ENCODE measurements at regions not wholly inside any gene's neighbourhood (a gene's known extent, or its start where the extent isn't known, plus 50 kb on each side); places are given as distances from the start of the nearest gene placed in this dataset.
"Not testable (repeated sequence)": the region's sequence is repeated elsewhere in the genome, so short reads cannot be mapped to it uniquely, and the experiment has no call there.

DNA sequence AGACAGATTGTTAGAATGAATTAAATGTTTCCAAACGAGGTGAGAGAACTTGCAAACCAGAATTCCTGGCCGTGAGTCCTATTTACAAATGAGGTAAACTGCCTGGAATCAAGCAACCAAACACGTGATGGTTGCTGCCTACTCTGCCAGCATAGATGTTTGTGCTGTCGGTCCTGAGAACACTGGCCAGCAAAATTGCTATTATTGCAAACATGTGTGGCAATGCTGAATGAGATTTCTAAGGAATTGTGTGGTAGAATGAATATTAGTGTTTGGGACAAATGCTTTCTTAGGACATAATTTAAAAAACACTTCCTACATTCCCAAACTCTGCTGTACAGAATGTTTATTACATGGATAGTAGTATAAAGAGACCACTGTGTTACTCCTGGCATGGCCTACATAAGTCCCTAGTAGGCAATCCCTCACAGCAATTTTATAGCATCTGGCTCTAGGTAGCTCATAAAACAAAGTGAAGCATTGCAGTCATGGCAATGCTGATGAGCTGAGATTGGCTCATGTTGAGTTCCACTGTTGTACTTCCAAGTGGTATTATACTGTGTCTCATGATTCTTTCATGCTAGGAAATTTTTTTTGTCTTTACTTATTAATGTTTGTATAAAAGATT, 605.2 kb upstream of the EPHA5 start:
- DNase-seq (ENCODE audit: low spot score) = no peak
- intact Hi-C loops (cut with micrococcal nuclease; ENCODE audit: unreplicated experiment) = no loop called here
- POLR2A ChIA-PET (ENCODE audit: low non-redundant PET) = no interaction called here
- no peaks in the 10 kb centered on the region for H3K36me3 ChIP-seq (ENCODE audit: insufficient read depth, low read length, poor library complexity, severe bottlenecking)
- H3K27ac ChIP-seq (ENCODE audit: low read depth, low read length, poor library complexity, severe bottlenecking) = no peak overlapping the region
- H3K4me3 ChIP-seq (ENCODE audit: low read depth, low read length, poor library complexity, severe bottlenecking) = no peak overlapping the region
- H3K4me1 ChIP-seq (ENCODE audit: insufficient read depth, low read length, poor library complexity, severe bottlenecking) = no peaks in the 10 kb centered on the region
- TF ChIP-seq, protein P1, sequence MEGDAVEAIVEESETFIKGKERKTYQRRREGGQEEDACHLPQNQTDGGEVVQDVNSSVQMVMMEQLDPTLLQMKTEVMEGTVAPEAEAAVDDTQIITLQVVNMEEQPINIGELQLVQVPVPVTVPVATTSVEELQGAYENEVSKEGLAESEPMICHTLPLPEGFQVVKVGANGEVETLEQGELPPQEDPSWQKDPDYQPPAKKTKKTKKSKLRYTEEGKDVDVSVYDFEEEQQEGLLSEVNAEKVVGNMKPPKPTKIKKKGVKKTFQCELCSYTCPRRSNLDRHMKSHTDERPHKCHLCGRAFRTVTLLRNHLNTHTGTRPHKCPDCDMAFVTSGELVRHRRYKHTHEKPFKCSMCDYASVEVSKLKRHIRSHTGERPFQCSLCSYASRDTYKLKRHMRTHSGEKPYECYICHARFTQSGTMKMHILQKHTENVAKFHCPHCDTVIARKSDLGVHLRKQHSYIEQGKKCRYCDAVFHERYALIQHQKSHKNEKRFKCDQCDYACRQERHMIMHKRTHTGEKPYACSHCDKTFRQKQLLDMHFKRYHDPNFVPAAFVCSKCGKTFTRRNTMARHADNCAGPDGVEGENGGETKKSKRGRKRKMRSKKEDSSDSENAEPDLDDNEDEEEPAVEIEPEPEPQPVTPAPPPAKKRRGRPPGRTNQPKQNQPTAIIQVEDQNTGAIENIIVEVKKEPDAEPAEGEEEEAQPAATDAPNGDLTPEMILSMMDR (conservative IDR thresholded peaks at IDR 0.05; ENCODE audit: low read depth, low read length) = no peak
- TF ChIP-seq EZH2 (IDR thresholded peaks at IDR 0.05; ENCODE audit: borderline replicate concordance, low read depth, low read length, poor library complexity, severe bottlenecking) = no peak
- CTCF ChIA-PET = no interaction called here
- H3K27me3 ChIP-seq (replicated peaks; ENCODE audit: insufficient read depth, low read depth, low read length, poor library complexity) = no peaks in the 10 kb centered on the region
- no TSS peak for BruUV-seq (replicated peaks)
- no peaks in the 10 kb centered on the region for H3K9me3 ChIP-seq (ENCODE audit: low read depth, low read length, poor library complexity, severe bottlenecking)

DNA sequence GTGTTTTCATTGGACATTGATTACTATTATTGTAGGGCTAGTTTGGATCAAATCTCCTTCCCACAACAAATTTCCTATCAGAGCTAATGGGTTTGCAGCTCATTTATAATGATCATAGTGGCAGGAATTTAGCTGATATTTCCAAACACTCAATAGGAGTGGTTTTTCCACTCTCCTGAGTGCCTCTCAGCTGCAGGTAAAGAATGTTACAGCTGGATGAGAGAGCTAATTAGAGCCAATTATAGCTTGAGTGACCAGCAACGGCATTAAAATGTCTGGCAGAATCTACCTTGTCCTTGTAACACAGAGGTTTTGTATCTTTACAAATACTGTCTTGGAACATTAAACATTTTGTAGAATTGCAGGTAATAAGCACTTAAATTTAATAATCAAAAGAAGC, 602.8 kb upstream of the EPHA5 start:
- DNase-seq (ENCODE audit: low spot score) = no peak
- intact Hi-C loops (cut with micrococcal nuclease; ENCODE audit: unreplicated experiment) = no loop called here
- no TSS peak for BruUV-seq (replicated peaks)

DNA sequence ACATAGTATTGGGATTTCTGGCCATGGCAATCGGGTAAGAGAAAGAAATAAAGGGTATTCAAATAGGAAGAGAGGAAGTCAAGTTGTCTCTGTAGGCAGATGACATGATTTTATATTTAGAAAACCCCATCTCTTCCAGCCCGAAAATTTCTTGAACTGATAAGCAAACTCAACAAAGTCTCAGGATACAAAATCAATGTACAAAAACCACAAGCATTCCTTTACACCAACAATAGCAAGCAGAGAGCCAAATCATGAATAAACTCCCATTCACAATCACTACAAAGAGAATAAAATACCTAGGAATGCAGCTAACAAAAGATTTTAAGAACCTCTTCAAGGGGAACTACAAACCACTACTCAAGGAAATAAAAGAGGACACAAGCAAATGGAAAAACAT, 600.1 kb upstream of the EPHA5 start:
- DNase-seq (ENCODE audit: low spot score); BruUV-seq (replicated peaks); H3K36me3 ChIP-seq (ENCODE audit: insufficient read depth, low read length, poor library complexity, severe bottlenecking); POLR2A ChIA-PET (ENCODE audit: low non-redundant PET); H3K9me3 ChIP-seq (ENCODE audit: low read depth, low read length, poor library complexity, severe bottlenecking); H3K4me1 ChIP-seq (ENCODE audit: insufficient read depth, low read length, poor library complexity, severe bottlenecking); H3K27me3 ChIP-seq (replicated peaks; ENCODE audit: insufficient read depth, low read depth, low read length, poor library complexity); H3K4me3 ChIP-seq (ENCODE audit: low read depth, low read length, poor library complexity, severe bottlenecking); intact Hi-C loops (cut with micrococcal nuclease; ENCODE audit: unreplicated experiment); H3K27ac ChIP-seq (ENCODE audit: low read depth, low read length, poor library complexity, severe bottlenecking); CTCF ChIA-PET: not testable (repeated sequence)

More for the DNA sequence above, 602.8 kb upstream of the EPHA5 start:
- Histone ChIP-seq H3K27me3 (replicated peaks; ENCODE audit: insufficient read depth, low read depth, low read length, poor library complexity) (no peaks in the 10 kb centered on the region), H3K27ac (ENCODE audit: low read depth, low read length, poor library complexity, severe bottlenecking) (no peak overlapping the region), H3K4me1 (ENCODE audit: insufficient read depth, low read length, poor library complexity, severe bottlenecking) (no peaks in the 10 kb centered on the region), H3K9me3 (ENCODE audit: low read depth, low read length, poor library complexity, severe bottlenecking) (no peaks in the 10 kb centered on the region), H3K4me3 (ENCODE audit: low read depth, low read length, poor library complexity, severe bottlenecking) (no peak overlapping the region), H3K36me3 (ENCODE audit: insufficient read depth, low read length, poor library complexity, severe bottlenecking) (no peaks in the 10 kb centered on the region)
- no peak for TF ChIP-seq EZH2 (IDR thresholded peaks at IDR 0.05; ENCODE audit: borderline replicate concordance, low read depth, low read length, poor library complexity, severe bottlenecking)
- TF ChIP-seq, protein P1 (conservative IDR thresholded peaks at IDR 0.05; ENCODE audit: low read depth, low read length) = no peak
- ChIA-PET POLR2A (ENCODE audit: low non-redundant PET) (no interaction called here), CTCF (no interaction called here)

DNA sequence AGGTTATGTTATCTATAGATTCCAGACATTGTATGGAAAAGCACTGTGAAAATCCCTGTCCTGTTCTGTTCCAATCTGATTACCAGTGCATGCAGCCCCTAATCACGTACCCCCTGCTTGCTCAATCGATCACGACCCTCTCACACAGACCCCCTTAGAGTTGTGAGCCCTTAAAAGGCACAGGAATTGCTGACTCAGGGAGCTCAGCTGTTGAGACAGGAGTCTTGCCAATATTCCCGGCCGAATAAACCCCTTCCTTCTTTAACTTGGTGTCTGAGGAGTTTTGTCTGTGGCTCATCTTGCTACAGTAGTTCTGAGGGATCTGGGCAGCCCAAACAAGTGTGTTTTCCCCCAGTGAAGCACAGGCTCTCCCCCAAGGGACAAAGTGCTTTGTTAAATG, 596.3 kb upstream of the EPHA5 start:
- DNase-seq (ENCODE audit: low spot score); intact Hi-C loops (cut with micrococcal nuclease; ENCODE audit: unreplicated experiment); H3K4me1 ChIP-seq (ENCODE audit: insufficient read depth, low read length, poor library complexity, severe bottlenecking); H3K27ac ChIP-seq (ENCODE audit: low read depth, low read length, poor library complexity, severe bottlenecking); POLR2A ChIA-PET (ENCODE audit: low non-redundant PET); H3K27me3 ChIP-seq (replicated peaks; ENCODE audit: insufficient read depth, low read depth, low read length, poor library complexity); CTCF ChIA-PET; H3K36me3 ChIP-seq (ENCODE audit: insufficient read depth, low read length, poor library complexity, severe bottlenecking); BruUV-seq (replicated peaks); H3K4me3 ChIP-seq (ENCODE audit: low read depth, low read length, poor library complexity, severe bottlenecking); H3K9me3 ChIP-seq (ENCODE audit: low read depth, low read length, poor library complexity, severe bottlenecking): not testable (repeated sequence)
